Cardiac muscle cell (in vitro differentiated cells and primary cell): ENCODE measurements at regions not wholly inside any gene's neighbourhood (a gene's known extent, or its start where the extent isn't known, plus 50 kb on each side); places are given as distances from the start of the nearest gene placed in this dataset.

ENCODE experiments used
- DNase-seq, 2 donors: peaks; one replicate each; pipeline versions ENCODE4 v3.0.0 to v3.0.0-alpha.2; 2010 to 2017; ENCODE audit warnings: low read depth in 1 of 2, low spot score in 1 of 2
- H3K27ac ChIP-seq: fragments of 200-600 bp; sonication (generic); 2 replicates; pipeline ENCODE4 v1.5.1; 2016
- H3K27me3 ChIP-seq: fragments of 200-600 bp; sonication (generic); 2 replicates; pipeline ENCODE4 v1.6.0; 2016; ENCODE audit warnings: control low read depth
- H3K36me3 ChIP-seq: fragments of 200-600 bp; sonication (generic); 2 replicates; pipeline ENCODE4 v1.5.1; 2016; ENCODE audit warnings: control low read depth
- H3K4me1 ChIP-seq: fragments of 200-600 bp; sonication (generic); 2 replicates; pipeline ENCODE4 v1.8.1; 2017; ENCODE audit warnings: low read depth, mild to moderate bottlenecking, mixed run types
- H3K4me3 ChIP-seq: fragments of 200-600 bp; sonication (generic); 2 replicates; pipeline ENCODE4 v1.5.1; 2016; ENCODE audit warnings: mild to moderate bottlenecking
- H3K9me3 ChIP-seq: fragments of 200-600 bp; sonication (generic); 2 replicates; pipeline ENCODE4 v1.5.1; 2017; ENCODE audit warnings: low read depth, mild to moderate bottlenecking, control low read depth
- TF ChIP-seq, protein P1 (sequence below): IDR thresholded peaks from 2 replicates; pipeline ENCODE4 v1.5.1; 2012; ENCODE audit warnings: low read depth, mild to moderate bottlenecking, low read length

DNA sequence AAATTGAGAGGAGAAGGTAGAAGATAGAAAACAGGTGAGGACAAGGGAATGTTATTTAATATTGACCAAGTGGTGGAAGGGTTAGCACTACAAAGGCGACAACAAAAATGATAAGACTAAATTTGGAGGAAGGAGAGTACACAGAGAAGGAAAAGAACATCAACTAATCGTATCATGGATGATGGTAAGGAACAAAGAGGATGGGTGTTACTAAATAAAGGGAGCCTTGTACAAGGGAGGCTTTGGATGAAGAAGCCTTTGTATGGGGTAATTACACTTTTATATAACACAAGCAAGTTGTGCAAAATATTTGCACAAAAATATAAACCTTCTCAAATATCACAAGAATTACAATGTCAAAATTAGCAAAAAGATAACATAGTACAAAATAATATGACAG, 125.7 kb downstream of the ZNF608 start:
- no peak overlapping the region for H3K27ac ChIP-seq
- H3K4me1 ChIP-seq = peaks cover 41% of the 10 kb centered on the region
- no peak overlapping the region for H3K4me3 ChIP-seq
- TF ChIP-seq, protein P1, sequence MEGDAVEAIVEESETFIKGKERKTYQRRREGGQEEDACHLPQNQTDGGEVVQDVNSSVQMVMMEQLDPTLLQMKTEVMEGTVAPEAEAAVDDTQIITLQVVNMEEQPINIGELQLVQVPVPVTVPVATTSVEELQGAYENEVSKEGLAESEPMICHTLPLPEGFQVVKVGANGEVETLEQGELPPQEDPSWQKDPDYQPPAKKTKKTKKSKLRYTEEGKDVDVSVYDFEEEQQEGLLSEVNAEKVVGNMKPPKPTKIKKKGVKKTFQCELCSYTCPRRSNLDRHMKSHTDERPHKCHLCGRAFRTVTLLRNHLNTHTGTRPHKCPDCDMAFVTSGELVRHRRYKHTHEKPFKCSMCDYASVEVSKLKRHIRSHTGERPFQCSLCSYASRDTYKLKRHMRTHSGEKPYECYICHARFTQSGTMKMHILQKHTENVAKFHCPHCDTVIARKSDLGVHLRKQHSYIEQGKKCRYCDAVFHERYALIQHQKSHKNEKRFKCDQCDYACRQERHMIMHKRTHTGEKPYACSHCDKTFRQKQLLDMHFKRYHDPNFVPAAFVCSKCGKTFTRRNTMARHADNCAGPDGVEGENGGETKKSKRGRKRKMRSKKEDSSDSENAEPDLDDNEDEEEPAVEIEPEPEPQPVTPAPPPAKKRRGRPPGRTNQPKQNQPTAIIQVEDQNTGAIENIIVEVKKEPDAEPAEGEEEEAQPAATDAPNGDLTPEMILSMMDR = no peak
- H3K27me3 ChIP-seq = no peaks in the 10 kb centered on the region
- DNase-seq = no peak
- no peaks in the 10 kb centered on the region for H3K36me3 ChIP-seq
- no peaks in the 10 kb centered on the region for H3K9me3 ChIP-seq

DNA sequence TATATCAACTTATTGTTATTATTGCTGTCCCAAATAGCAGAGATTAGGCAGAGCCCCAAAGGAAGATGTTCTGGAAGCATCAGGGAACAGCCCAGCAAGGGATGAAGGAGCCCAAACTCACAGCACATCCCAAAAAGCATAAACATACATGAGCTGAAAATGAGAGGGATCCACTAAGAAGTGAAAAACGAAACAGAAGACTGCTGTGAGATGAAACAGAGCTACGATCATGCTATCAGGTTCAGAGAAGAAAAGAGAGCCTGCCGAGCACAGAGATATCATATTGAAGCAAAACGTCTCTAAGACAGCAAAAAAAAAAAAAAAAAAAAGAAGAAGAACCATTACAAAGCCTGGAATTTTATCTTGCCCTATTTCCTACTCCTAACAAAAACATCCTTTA, 127.3 kb downstream of the ZNF608 start:
- no peaks in the 10 kb centered on the region for H3K9me3 ChIP-seq
- H3K4me3 ChIP-seq = no peak overlapping the region
- H3K36me3 ChIP-seq = no peaks in the 10 kb centered on the region
- H3K27ac ChIP-seq = no peak overlapping the region
- H3K4me1 ChIP-seq = peaks cover 41% of the 10 kb centered on the region
- TF ChIP-seq, protein P1 = no peak
- no peaks in the 10 kb centered on the region for H3K27me3 ChIP-seq
- no peak for DNase-seq

DNA sequence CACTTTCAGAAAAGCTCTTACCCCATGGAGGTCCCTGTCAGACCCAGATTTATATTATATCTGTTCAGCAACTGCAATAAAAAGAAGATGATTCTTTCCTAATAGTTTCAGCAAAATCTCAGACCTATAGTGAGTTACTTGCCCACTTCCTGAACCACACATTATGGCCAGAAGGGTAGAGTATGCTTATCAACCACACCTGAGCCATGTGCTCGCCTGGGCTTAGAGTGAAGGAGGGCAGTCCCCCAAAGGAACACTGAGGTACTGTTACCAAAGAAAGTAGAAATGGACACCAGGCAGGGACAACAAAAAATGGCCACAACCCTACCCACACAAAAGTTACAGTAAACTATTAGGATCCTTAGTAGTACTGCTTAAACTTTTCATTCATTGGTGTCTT, 128.7 kb downstream of the ZNF608 start:
- peaks cover 43% of the 10 kb centered on the region for H3K4me1 ChIP-seq
- no peaks in the 10 kb centered on the region for H3K27me3 ChIP-seq
- no peak overlapping the region for H3K4me3 ChIP-seq
- no peak overlapping the region for H3K27ac ChIP-seq
- no peaks in the 10 kb centered on the region for H3K36me3 ChIP-seq
- TF ChIP-seq, protein P1 = no peak
- H3K9me3 ChIP-seq = no peaks in the 10 kb centered on the region
- DNase-seq = no peak

DNA sequence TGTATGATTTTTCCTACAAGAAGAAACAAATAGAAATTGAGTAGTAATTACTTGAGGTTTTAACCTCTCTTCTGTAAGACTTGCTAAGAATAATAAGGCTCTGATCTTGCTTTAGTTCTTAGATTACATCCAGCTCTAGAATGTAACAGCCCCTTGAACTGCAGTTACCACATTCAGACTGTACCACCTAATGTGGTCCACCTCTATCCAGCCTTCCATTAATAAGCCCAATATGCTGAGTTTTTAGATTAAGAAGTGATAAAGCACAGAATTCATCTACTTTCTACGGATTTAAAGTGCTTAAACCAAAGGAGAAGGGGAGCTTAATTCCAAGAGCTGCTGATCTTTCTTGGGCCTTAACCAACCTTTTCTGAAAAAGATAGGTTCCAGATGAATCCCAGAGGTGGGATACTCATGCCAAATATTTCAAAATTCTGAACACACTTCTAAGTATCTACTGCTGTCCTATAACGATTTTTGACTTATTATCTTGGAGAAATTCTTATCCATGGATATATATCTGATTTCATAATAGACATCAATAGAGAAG, 131.5 kb downstream of the ZNF608 start:
- DNase-seq = no peak
- Histone ChIP-seq H3K9me3 (no peaks in the 10 kb centered on the region), H3K36me3 (no peaks in the 10 kb centered on the region), H3K27me3 (no peaks in the 10 kb centered on the region), H3K4me1 (peaks cover 38% of the 10 kb centered on the region), H3K4me3 (no peak overlapping the region), H3K27ac (no peak overlapping the region)
- TF ChIP-seq, protein P1 = no peak

DNA sequence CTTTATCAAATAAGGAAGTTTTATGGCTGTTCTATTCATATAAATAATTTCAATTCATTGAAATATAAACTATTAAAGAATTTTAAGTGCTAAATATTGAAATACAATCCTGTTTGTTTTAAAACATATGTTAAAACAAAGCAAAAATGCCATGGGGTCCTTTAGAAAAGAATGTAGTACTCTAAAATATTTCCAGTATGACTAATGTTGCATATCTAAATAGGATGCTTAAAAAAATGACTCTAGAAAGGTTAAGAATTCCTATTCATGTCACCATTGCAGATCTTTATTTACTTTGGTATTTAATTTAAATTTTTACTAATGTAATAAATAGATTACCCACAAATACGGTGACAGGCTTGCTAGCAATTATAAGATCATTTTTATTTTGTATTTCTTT, 132.3 kb downstream of the ZNF608 start:
- Histone ChIP-seq H3K9me3 (no peaks in the 10 kb centered on the region), H3K4me1 (peaks cover 30% of the 10 kb centered on the region), H3K36me3 (no peaks in the 10 kb centered on the region), H3K27ac (no peak overlapping the region), H3K27me3 (no peaks in the 10 kb centered on the region), H3K4me3 (no peak overlapping the region)
- TF ChIP-seq, protein P1 = no peak
- DNase-seq = no peak
